ENCODE measurements at regions not wholly inside any gene's neighbourhood (a gene's known extent, or its start where the extent isn't known, plus 50 kb on each side); places are given as distances from the start of the nearest gene placed in this dataset.

- no peak for TF ChIP-seq POLR2A (IDR thresholded peaks at IDR 0.05)
- TF ChIP-seq CTCF (IDR thresholded peaks at IDR 0.05), result no peak
These were observed 57.1 kb upstream of the DYNC1I1 start for GRCh38 chr7:95715274-95715673.

Data from breast epithelium (tissue), 3 donors.